GM23338 (cell line): ENCODE measurements at regions not wholly inside any gene's neighbourhood (a gene's known extent, or its start where the extent isn't known, plus 50 kb on each side); places are given as distances from the start of the nearest gene placed in this dataset.

ENCODE experiments used
- ATAC-seq: fragments of 200-7000 bp; cut with Tn5 transposase; 3 replicates; pipeline ENCODE4 v1.9.1; 2020
- DNase-seq: peaks from one replicate; pipeline ENCODE4 v3.0.0-alpha.2; 2015; ENCODE audit warnings: low spot score
- H2AFZ ChIP-seq: fragments of 200-600 bp; sonication (generic); 2 replicates; pipeline ENCODE4 v1.8.0; 2016; ENCODE audit warnings: antibody characterized with exemption, mild to moderate bottlenecking, moderate library complexity
- H3F3A ChIP-seq: fragments of 200-600 bp; sonication (generic); replicated peaks from 2 replicates; pipeline ENCODE4 v1.8.0; 2017; ENCODE audit warnings: antibody characterized with exemption, mixed run types, low read depth
- H3K27ac ChIP-seq: fragments of 200-600 bp; sonication (generic); 2 replicates; pipeline ENCODE4 v1.6.1; 2016; ENCODE audit warnings: low read depth
- H3K27me3 ChIP-seq: fragments of 200-600 bp; sonication (generic); 2 replicates; pipeline ENCODE4 v1.8.0; 2016; ENCODE audit warnings: mild to moderate bottlenecking, mixed run types, moderate library complexity; ENCODE audit not compliant: insufficient read depth
- H3K36me3 ChIP-seq: fragments of 200-600 bp; sonication (generic); 2 replicates; pipeline ENCODE4 v1.8.0; 2016; ENCODE audit warnings: mild to moderate bottlenecking; ENCODE audit not compliant: insufficient read depth
- H3K4me1 ChIP-seq: fragments of 200-600 bp; sonication (generic); 2 replicates; pipeline ENCODE4 v1.8.0; 2016; ENCODE audit warnings: mild to moderate bottlenecking, moderate library complexity; ENCODE audit not compliant: insufficient read depth
- H3K4me2 ChIP-seq: fragments of 200-600 bp; sonication (generic); 2 replicates; pipeline ENCODE4 v1.7.1; 2017; ENCODE audit warnings: mixed run types
- H3K4me3 ChIP-seq: fragments of 200-600 bp; sonication (generic); 2 replicates; pipeline ENCODE4 v1.6.1; 2016; ENCODE audit warnings: mixed run types
- H3K79me2 ChIP-seq: fragments of 200-600 bp; sonication (generic); replicated peaks from 2 replicates; pipeline ENCODE4 v1.8.0; 2017; ENCODE audit warnings: mild to moderate bottlenecking; ENCODE audit not compliant: insufficient read depth
- H3K9me2 ChIP-seq: fragments of 200-600 bp; sonication (generic); 2 replicates; pipeline ENCODE4 v1.8.0; 2017; ENCODE audit not compliant: insufficient read depth
- H4K20me1 ChIP-seq: fragments of 200-600 bp; sonication (generic); replicated peaks from 2 replicates; pipeline ENCODE4 v1.8.0; 2017; ENCODE audit warnings: mild to moderate bottlenecking; ENCODE audit not compliant: insufficient read depth
- H3K27ac Mint-ChIP-seq: 2 replicates; pipeline ENCODE4 v1.8.0; 2020; ENCODE audit warnings: inconsistent platforms, mild to moderate bottlenecking, moderate library complexity, mixed read lengths
- H3K27me3 Mint-ChIP-seq: 3 replicates; pipeline ENCODE4 v1.8.0; 2022; ENCODE audit warnings: low read depth, mild to moderate bottlenecking, moderate library complexity, mixed read lengths, inconsistent platforms; ENCODE audit not compliant: insufficient read depth, poor library complexity
- H3K36me3 Mint-ChIP-seq: 3 replicates; pipeline ENCODE4 v1.8.0; 2021; ENCODE audit warnings: low read depth, mild to moderate bottlenecking, inconsistent platforms, moderate library complexity, mixed read lengths
- H3K4me1 Mint-ChIP-seq: 3 replicates; pipeline ENCODE4 v1.8.0; 2020; ENCODE audit warnings: mild to moderate bottlenecking, inconsistent platforms, mixed read lengths
- H3K4me3 Mint-ChIP-seq: 3 replicates; pipeline ENCODE4 v1.8.0; 2021; ENCODE audit warnings: moderate library complexity, mild to moderate bottlenecking, inconsistent platforms, mixed read lengths
- H3K9me3 Mint-ChIP-seq: 3 replicates; pipeline ENCODE4 v1.8.0; 2020; ENCODE audit warnings: moderate library complexity, mild to moderate bottlenecking, inconsistent platforms, mixed read lengths
- CREB1 ChIP-seq: fragments of 250-450 bp; sonication (Bioruptor Pico); IDR thresholded peaks from 2 replicates; pipeline ENCODE4 v1.5.0; 2020; ENCODE audit warnings: low read depth, mild to moderate bottlenecking, moderate library complexity
- EZH2 ChIP-seq: fragments of 200-600 bp; sonication (generic); IDR thresholded peaks from one replicate; pipeline ENCODE4 v1.8.0; 2017; ENCODE audit warnings: antibody characterized with exemption, mild to moderate bottlenecking, low read depth; ENCODE audit not compliant: unreplicated experiment
- EZH2phosphoT487 ChIP-seq: fragments of 200-600 bp; sonication (generic); IDR thresholded peaks from one replicate; pipeline ENCODE4 v1.8.1; 2018; ENCODE audit warnings: antibody characterized with exemption; ENCODE audit not compliant: unreplicated experiment
- JUNB ChIP-seq: IDR thresholded peaks from one replicate; pipeline ENCODE4 v1.6.1; 2016; ENCODE audit warnings: antibody characterized with exemption; ENCODE audit not compliant: unreplicated experiment
- NANOG ChIP-seq: IDR thresholded peaks from 2 replicates; pipeline ENCODE4 v1.6.1; 2016; ENCODE audit warnings: antibody characterized with exemption, borderline replicate concordance
- POLR2AphosphoS5 ChIP-seq: IDR thresholded peaks from 2 replicates; pipeline ENCODE4 v1.6.1; 2016; ENCODE audit warnings: antibody characterized with exemption, low read depth
- STAT1 ChIP-seq: IDR thresholded peaks from one replicate; pipeline ENCODE4 v1.6.1; 2016; ENCODE audit warnings: antibody characterized with exemption; ENCODE audit not compliant: unreplicated experiment
- ZNF114 ChIP-seq: fragments of 250-450 bp; sonication (Bioruptor Pico); IDR thresholded peaks from 2 replicates; pipeline ENCODE4 v1.5.0; 2020; ENCODE audit warnings: mild to moderate bottlenecking, moderate library complexity
- ZNF331 ChIP-seq: fragments of 250-450 bp; sonication (Bioruptor Pico); IDR thresholded peaks from 2 replicates; pipeline ENCODE4 v1.5.0; 2020; ENCODE audit warnings: low read depth, mild to moderate bottlenecking, moderate library complexity
- TF ChIP-seq, protein P1 (sequence below): fragments of 250-450 bp; sonication (Bioruptor Pico); IDR thresholded peaks from 2 replicates; pipeline ENCODE4 v1.5.0; 2020; ENCODE audit warnings: mild to moderate bottlenecking, moderate library complexity
- TF ChIP-seq, protein P2 (sequence below): IDR thresholded peaks from 2 replicates; pipeline ENCODE4 v1.6.1; 2016; ENCODE audit warnings: antibody characterized with exemption
- TF ChIP-seq, protein P3 (sequence below), 2 experiments: fragments of 200-600 bp in 1 of 2; sonication (generic) in 1 of 2; conservative IDR thresholded peaks; 2 replicates each; pipeline versions ENCODE4 v1.5.1 to v1.6.1; 2016 to 2017; ENCODE audit warnings: antibody characterized with exemption in 2 of 2, low read depth in 2 of 2, mild to moderate bottlenecking in 2 of 2, moderate library complexity in 1 of 2
- TF ChIP-seq, protein P4 (sequence below): IDR thresholded peaks from one replicate; pipeline ENCODE4 v1.6.1; 2018; ENCODE audit warnings: antibody characterized with exemption; ENCODE audit not compliant: unreplicated experiment

DNA sequence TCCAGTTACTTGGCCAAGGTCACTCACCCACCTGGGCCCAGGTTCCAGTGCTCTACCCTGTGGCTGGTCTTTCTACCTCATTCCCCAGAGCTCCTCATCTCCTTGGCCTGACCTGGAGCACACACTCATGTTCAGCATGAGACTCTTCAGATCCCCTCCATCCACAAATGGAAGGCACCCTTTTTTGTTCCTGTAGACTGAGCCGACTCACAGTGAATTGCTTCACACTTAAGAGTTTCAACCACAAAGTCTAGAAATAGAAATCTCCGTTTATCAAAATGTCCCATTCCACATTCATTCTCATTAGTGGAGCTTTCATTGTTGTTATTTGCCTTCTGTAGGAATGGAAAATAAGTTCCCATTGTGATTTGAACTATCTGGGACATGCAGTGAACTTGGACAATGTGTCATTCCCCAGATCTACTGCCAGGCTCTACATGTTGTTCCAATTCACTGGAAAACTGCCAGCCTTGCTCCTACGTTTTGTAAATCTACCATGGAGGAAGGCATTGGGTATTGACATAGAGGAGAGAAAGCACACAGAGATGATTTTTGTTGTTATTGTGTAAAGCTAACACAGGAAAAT is 125.3 kb upstream of the CELF2 start:
- Mint-ChIP-seq H3K4me3 (no peak overlapping the region), H3K9me3 (peaks cover 8% of the 10 kb centered on the region; the same call in 1 of the 3 replicates)
- H3K27me3 ChIP-seq = no peaks in the 10 kb centered on the region

More for the DNA sequence above, 125.3 kb upstream of the CELF2 start:
- no peaks in the 10 kb centered on the region for H3F3A ChIP-seq
- no peak overlapping the region for H3K4me2 ChIP-seq
- Mint-ChIP-seq H3K27me3 (peaks cover 8% of the 10 kb centered on the region), H3K27ac (no peak overlapping the region), H3K4me1 (no peaks in the 10 kb centered on the region), H3K36me3 (0 out of 3 replicates have a peak, but pooled peaks cover 3% of the 10 kb centered on the region)
- no peaks in the 10 kb centered on the region for H3K4me1 ChIP-seq
- ATAC-seq (no peak), DNase-seq (no peak)
- no peak overlapping the region for H3K4me3 ChIP-seq
- H2AFZ ChIP-seq = no peak overlapping the region
- H3K9me2 ChIP-seq = peaks cover 9% of the 10 kb centered on the region; the same call in 1 of the 2 replicates
- H3K27ac ChIP-seq = no peak overlapping the region
- no peaks in the 10 kb centered on the region for H3K79me2 ChIP-seq
- TF ChIP-seq JUNB = no peak
- TF ChIP-seq EZH2 = no peak
- no peak for TF ChIP-seq ZNF331 (CRISPR knock-in tag)
- TF ChIP-seq, protein P1, sequence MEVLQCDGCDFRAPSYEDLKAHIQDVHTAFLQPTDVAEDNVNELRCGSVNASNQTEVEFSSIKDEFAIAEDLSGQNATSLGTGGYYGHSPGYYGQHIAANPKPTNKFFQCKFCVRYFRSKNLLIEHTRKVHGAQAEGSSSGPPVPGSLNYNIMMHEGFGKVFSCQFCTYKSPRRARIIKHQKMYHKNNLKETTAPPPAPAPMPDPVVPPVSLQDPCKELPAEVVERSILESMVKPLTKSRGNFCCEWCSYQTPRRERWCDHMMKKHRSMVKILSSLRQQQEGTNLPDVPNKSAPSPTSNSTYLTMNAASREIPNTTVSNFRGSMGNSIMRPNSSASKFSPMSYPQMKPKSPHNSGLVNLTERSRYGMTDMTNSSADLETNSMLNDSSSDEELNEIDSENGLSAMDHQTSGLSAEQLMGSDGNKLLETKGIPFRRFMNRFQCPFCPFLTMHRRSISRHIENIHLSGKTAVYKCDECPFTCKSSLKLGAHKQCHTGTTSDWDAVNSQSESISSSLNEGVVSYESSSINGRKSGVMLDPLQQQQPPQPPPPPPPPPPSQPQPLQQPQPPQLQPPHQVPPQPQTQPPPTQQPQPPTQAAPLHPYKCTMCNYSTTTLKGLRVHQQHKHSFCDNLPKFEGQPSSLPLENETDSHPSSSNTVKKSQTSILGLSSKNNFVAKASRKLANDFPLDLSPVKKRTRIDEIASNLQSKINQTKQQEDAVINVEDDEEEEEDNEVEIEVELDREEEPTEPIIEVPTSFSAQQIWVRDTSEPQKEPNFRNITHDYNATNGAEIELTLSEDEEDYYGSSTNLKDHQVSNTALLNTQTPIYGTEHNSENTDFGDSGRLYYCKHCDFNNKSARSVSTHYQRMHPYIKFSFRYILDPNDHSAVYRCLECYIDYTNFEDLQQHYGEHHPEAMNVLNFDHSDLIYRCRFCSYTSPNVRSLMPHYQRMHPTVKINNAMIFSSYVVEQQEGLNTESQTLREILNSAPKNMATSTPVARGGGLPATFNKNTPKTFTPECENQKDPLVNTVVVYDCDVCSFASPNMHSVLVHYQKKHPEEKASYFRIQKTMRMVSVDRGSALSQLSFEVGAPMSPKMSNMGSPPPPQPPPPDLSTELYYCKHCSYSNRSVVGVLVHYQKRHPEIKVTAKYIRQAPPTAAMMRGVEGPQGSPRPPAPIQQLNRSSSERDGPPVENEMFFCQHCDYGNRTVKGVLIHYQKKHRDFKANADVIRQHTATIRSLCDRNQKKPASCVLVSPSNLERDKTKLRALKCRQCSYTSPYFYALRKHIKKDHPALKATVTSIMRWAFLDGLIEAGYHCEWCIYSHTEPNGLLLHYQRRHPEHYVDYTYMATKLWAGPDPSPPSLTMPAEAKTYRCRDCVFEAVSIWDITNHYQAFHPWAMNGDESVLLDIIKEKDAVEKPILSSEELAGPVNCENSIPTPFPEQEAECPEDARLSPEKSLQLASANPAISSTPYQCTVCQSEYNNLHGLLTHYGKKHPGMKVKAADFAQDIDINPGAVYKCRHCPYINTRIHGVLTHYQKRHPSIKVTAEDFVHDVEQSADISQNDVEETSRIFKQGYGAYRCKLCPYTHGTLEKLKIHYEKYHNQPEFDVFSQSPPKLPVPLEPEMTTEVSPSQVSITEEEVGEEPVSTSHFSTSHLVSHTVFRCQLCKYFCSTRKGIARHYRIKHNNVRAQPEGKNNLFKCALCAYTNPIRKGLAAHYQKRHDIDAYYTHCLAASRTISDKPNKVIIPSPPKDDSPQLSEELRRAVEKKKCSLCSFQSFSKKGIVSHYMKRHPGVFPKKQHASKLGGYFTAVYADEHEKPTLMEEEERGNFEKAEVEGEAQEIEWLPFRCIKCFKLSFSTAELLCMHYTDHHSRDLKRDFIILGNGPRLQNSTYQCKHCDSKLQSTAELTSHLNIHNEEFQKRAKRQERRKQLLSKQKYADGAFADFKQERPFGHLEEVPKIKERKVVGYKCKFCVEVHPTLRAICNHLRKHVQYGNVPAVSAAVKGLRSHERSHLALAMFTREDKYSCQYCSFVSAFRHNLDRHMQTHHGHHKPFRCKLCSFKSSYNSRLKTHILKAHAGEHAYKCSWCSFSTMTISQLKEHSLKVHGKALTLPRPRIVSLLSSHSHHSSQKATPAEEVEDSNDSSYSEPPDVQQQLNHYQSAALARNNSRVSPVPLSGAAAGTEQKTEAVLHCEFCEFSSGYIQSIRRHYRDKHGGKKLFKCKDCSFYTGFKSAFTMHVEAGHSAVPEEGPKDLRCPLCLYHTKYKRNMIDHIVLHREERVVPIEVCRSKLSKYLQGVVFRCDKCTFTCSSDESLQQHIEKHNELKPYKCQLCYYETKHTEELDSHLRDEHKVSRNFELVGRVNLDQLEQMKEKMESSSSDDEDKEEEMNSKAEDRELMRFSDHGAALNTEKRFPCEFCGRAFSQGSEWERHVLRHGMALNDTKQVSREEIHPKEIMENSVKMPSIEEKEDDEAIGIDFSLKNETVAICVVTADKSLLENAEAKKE (CRISPR knock-in tag) = no peak
- no peak for TF ChIP-seq ZNF114 (CRISPR knock-in tag)
- TF ChIP-seq, protein P2, sequence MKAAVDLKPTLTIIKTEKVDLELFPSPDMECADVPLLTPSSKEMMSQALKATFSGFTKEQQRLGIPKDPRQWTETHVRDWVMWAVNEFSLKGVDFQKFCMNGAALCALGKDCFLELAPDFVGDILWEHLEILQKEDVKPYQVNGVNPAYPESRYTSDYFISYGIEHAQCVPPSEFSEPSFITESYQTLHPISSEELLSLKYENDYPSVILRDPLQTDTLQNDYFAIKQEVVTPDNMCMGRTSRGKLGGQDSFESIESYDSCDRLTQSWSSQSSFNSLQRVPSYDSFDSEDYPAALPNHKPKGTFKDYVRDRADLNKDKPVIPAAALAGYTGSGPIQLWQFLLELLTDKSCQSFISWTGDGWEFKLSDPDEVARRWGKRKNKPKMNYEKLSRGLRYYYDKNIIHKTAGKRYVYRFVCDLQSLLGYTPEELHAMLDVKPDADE = no peak
- no peak for TF ChIP-seq STAT1
- TF ChIP-seq, protein P3, sequence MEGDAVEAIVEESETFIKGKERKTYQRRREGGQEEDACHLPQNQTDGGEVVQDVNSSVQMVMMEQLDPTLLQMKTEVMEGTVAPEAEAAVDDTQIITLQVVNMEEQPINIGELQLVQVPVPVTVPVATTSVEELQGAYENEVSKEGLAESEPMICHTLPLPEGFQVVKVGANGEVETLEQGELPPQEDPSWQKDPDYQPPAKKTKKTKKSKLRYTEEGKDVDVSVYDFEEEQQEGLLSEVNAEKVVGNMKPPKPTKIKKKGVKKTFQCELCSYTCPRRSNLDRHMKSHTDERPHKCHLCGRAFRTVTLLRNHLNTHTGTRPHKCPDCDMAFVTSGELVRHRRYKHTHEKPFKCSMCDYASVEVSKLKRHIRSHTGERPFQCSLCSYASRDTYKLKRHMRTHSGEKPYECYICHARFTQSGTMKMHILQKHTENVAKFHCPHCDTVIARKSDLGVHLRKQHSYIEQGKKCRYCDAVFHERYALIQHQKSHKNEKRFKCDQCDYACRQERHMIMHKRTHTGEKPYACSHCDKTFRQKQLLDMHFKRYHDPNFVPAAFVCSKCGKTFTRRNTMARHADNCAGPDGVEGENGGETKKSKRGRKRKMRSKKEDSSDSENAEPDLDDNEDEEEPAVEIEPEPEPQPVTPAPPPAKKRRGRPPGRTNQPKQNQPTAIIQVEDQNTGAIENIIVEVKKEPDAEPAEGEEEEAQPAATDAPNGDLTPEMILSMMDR (conservative IDR thresholded peaks at IDR 0.05; ENCODE audit: low read depth in 2 of 2) = no peak
- no peak for TF ChIP-seq NANOG
- TF ChIP-seq EZH2phosphoT487 = no peak
- no peak for TF ChIP-seq POLR2AphosphoS5
- TF ChIP-seq, protein P4, sequence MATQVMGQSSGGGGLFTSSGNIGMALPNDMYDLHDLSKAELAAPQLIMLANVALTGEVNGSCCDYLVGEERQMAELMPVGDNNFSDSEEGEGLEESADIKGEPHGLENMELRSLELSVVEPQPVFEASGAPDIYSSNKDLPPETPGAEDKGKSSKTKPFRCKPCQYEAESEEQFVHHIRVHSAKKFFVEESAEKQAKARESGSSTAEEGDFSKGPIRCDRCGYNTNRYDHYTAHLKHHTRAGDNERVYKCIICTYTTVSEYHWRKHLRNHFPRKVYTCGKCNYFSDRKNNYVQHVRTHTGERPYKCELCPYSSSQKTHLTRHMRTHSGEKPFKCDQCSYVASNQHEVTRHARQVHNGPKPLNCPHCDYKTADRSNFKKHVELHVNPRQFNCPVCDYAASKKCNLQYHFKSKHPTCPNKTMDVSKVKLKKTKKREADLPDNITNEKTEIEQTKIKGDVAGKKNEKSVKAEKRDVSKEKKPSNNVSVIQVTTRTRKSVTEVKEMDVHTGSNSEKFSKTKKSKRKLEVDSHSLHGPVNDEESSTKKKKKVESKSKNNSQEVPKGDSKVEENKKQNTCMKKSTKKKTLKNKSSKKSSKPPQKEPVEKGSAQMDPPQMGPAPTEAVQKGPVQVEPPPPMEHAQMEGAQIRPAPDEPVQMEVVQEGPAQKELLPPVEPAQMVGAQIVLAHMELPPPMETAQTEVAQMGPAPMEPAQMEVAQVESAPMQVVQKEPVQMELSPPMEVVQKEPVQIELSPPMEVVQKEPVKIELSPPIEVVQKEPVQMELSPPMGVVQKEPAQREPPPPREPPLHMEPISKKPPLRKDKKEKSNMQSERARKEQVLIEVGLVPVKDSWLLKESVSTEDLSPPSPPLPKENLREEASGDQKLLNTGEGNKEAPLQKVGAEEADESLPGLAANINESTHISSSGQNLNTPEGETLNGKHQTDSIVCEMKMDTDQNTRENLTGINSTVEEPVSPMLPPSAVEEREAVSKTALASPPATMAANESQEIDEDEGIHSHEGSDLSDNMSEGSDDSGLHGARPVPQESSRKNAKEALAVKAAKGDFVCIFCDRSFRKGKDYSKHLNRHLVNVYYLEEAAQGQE = no peak
- TF ChIP-seq CREB1 (CRISPR knock-in tag) = no peak
- no peaks in the 10 kb centered on the region for H3K36me3 ChIP-seq
- H4K20me1 ChIP-seq = no peaks in the 10 kb centered on the region
